Ascending aorta (tissue), 2 donors: ENCODE measurements at regions not wholly inside any gene's neighbourhood (a gene's known extent, or its start where the extent isn't known, plus 50 kb on each side); places are given as distances from the start of the nearest gene placed in this dataset.

Experiments used
- DNase-seq, 2 donors: peaks; one replicate each; pipeline ENCODE4 v3.0.0-alpha.2; 2019; ENCODE audit warnings: low spot score in 2 of 2
- H3K27ac ChIP-seq, 2 donors: fragments of 200-600 bp; sonication (generic); one replicate each; pipeline ENCODE4 v1.5.1; 2016 to 2017; ENCODE audit warnings: mild to moderate bottlenecking in 1 of 2
- H3K27me3 ChIP-seq: fragments of 200-600 bp; sonication (generic); one replicate; pipeline ENCODE4 v1.5.1; 2017
- H3K36me3 ChIP-seq, 2 donors: fragments of 200-600 bp; sonication (generic); one replicate each; pipeline ENCODE4 v1.5.1; 2016
- H3K4me1 ChIP-seq, 2 donors: fragments of 200-600 bp; sonication (generic); one replicate each; pipeline ENCODE4 v1.5.1; 2016 to 2017; ENCODE audit warnings: mild to moderate bottlenecking in 1 of 2
- H3K4me3 ChIP-seq, 2 donors: fragments of 200-600 bp; sonication (generic); one replicate each; pipeline ENCODE4 v1.5.1; 2016 to 2017; ENCODE audit warnings: mild to moderate bottlenecking in 1 of 2
- H3K9me3 ChIP-seq, 2 donors: fragments of 200-600 bp; sonication (generic); one replicate each; pipeline ENCODE4 v1.5.1; 2016
- intact Hi-C: fragments of 100-400 bp; cut with DNase I; formaldehyde crosslinking; loops from one replicate; pipeline ENCODE4 v1.15.1; 2023
- TF ChIP-seq, protein P1 (sequence below), 3 experiments: fragments of 200-600 bp in 2 of 3; fragments of 450-650 bp in 1 of 3; sonication (generic) in 2 of 3; IDR thresholded peaks; one replicate each; pipeline ENCODE4 v1.5.1; 2016 to 2019; ENCODE audit warnings: antibody characterized with exemption in 3 of 3, mild to moderate bottlenecking in 1 of 3, moderate library complexity in 1 of 3

DNA sequence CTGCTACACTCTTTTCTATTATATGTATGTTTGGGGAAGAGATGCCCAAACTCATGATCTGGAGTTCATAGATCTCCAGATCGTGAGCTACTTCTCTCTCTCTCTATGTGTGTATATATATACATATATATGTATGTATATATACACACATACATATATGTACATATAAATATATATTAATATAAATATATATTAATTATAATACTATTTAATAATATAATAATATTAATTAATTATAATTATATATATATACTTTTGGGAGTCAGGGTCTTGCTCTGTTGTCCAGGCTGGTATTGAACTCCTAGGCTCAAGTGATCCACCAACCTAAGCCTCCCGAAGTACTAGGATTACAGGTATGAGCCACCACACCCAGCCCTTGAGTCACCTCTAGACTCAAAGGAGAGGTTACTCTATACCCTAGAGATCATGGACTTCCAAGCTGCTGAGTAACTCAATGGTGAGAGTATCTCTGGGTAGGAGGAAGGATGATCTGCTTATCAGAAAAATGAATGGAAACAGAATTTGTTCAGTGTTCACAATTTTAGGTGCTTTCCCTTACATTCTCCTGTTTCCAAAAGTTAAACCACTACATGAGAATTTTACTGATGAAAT is 463.5 kb upstream of the TRIB2 start:
- intact Hi-C loops = no loop called here
- H3K36me3 ChIP-seq = no peaks in the 10 kb centered on the region
- H3K27me3 ChIP-seq = no peaks in the 10 kb centered on the region
- DNase-seq = no peak
- H3K4me3 ChIP-seq = no peak overlapping the region
- no peak overlapping the region for H3K27ac ChIP-seq
- TF ChIP-seq, protein P1, sequence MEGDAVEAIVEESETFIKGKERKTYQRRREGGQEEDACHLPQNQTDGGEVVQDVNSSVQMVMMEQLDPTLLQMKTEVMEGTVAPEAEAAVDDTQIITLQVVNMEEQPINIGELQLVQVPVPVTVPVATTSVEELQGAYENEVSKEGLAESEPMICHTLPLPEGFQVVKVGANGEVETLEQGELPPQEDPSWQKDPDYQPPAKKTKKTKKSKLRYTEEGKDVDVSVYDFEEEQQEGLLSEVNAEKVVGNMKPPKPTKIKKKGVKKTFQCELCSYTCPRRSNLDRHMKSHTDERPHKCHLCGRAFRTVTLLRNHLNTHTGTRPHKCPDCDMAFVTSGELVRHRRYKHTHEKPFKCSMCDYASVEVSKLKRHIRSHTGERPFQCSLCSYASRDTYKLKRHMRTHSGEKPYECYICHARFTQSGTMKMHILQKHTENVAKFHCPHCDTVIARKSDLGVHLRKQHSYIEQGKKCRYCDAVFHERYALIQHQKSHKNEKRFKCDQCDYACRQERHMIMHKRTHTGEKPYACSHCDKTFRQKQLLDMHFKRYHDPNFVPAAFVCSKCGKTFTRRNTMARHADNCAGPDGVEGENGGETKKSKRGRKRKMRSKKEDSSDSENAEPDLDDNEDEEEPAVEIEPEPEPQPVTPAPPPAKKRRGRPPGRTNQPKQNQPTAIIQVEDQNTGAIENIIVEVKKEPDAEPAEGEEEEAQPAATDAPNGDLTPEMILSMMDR (IDR thresholded peaks at IDR 0.05) = no peak
- no peaks in the 10 kb centered on the region for H3K4me1 ChIP-seq
- no peaks in the 10 kb centered on the region for H3K9me3 ChIP-seq

- intact Hi-C loops = no loop called here
- TF ChIP-seq, protein P1 (IDR thresholded peaks at IDR 0.05) = no peak
- no peaks in the 10 kb centered on the region for H3K27me3 ChIP-seq
- no peaks in the 10 kb centered on the region for H3K4me1 ChIP-seq
- H3K27ac ChIP-seq = no peak overlapping the region
- H3K9me3 ChIP-seq = no peaks in the 10 kb centered on the region
- no peak for DNase-seq
- H3K4me3 ChIP-seq = no peak overlapping the region
- H3K36me3 ChIP-seq = no peaks in the 10 kb centered on the region
Measured at GRCh38 chr2:12254280-12254860, 462.4 kb upstream of the TRIB2 start.

- TF ChIP-seq, protein P1 (IDR thresholded peaks at IDR 0.05) = no peak
Measured at GRCh38 chr2:12256206-12256605, 460.5 kb upstream of the TRIB2 start.

GRCh38 chr2:12257476-12257875 is 459.3 kb upstream of the TRIB2 start:
- no peak overlapping the region for H3K27ac ChIP-seq
- no peaks in the 10 kb centered on the region for H3K4me1 ChIP-seq
- H3K27me3 ChIP-seq = no peaks in the 10 kb centered on the region
- no peak for DNase-seq
- H3K4me3 ChIP-seq = peak overlapping the region in 1 of 2 donors; percentile 21
- no peaks in the 10 kb centered on the region for H3K9me3 ChIP-seq
- intact Hi-C loops = no loop called here
- TF ChIP-seq, protein P1 (IDR thresholded peaks at IDR 0.05) = no peak
- H3K36me3 ChIP-seq = no peaks in the 10 kb centered on the region

More at GRCh38 chr2:12256206-12256605, 460.5 kb upstream of the TRIB2 start:
- Histone ChIP-seq H3K4me1 (no peaks in the 10 kb centered on the region), H3K36me3 (no peaks in the 10 kb centered on the region), H3K4me3 (no peak overlapping the region), H3K9me3 (no peaks in the 10 kb centered on the region), H3K27me3 (no peaks in the 10 kb centered on the region), H3K27ac (no peak overlapping the region)
- intact Hi-C loops = no loop called here
- no peak for DNase-seq

DNA sequence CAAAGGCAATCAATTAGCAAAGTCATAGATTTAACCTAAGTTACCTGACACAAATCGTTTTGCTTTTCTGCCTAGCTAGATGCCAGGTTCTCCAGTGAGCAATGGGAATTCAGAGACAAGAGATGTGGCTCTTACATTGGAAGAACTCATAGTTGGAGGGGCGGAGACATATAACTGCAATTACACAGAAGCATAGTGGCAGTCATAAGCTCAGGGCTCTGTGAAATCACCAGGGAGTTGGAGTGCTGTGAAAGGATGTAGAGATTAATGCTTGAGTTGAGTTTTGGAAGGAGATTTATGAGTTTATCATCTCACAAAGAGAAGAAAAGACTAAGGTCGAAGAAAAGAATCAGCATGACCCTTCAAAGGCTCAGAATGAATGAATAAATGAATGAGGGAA is 457.2 kb upstream of the TRIB2 start:
- intact Hi-C loops = no loop called here
- H3K9me3 ChIP-seq = no peaks in the 10 kb centered on the region

More for the DNA sequence above, 457.2 kb upstream of the TRIB2 start:
- no peak overlapping the region for H3K4me3 ChIP-seq
- no peak overlapping the region for H3K27ac ChIP-seq
- H3K36me3 ChIP-seq = no peaks in the 10 kb centered on the region
- H3K27me3 ChIP-seq = no peaks in the 10 kb centered on the region
- H3K4me1 ChIP-seq = peaks cover 0 to 3% of the 10 kb centered on the region in 2 donors
- no peak for DNase-seq
- TF ChIP-seq, protein P1 (IDR thresholded peaks at IDR 0.05) = no peak
